OCI-LY3 (cell line): ENCODE measurements at regions not wholly inside any gene's neighbourhood (a gene's known extent, or its start where the extent isn't known, plus 50 kb on each side); places are given as distances from the start of the nearest gene placed in this dataset.

Source experiments
- H2AFZ ChIP-seq: fragments of 200-600, 300-600 bp; shearing (Covaris generic); 2 replicates; pipeline ENCODE4 v1.6.0; 2014; ENCODE audit warnings: antibody characterized with exemption, low read depth, low read length
- H3K27ac ChIP-seq: fragments of 200-600, 300-600 bp; sonication (generic); 2 replicates; pipeline ENCODE4 v1.5.1; 2014; ENCODE audit warnings: mild to moderate bottlenecking, low read length, moderate library complexity, mixed read lengths
- H3K27me3 ChIP-seq: fragments of 200-600, 300-600 bp; sonication (generic); 2 replicates; pipeline ENCODE4 v1.6.1; 2014; ENCODE audit warnings: low read depth, low read length, mixed read lengths
- H3K36me3 ChIP-seq: fragments of 200-600, 300-600 bp; sonication (generic); replicated peaks from 2 replicates; pipeline ENCODE3; 2014; ENCODE audit warnings: low read depth, low read length, mixed read lengths
- H3K4me1 ChIP-seq: fragments of 300-600, 200-600 bp; sonication (generic); 2 replicates; pipeline ENCODE4 v1.6.1; 2014; ENCODE audit warnings: low read length, mixed read lengths
- H3K4me2 ChIP-seq: fragments of 200-600, 300-600 bp; sonication (generic); 2 replicates; pipeline ENCODE4 v1.6.1; 2014; ENCODE audit warnings: low read length, mixed read lengths
- H3K4me3 ChIP-seq: fragments of 300-600, 200-600 bp; sonication (generic); 2 replicates; pipeline ENCODE4 v1.5.1; 2014; ENCODE audit warnings: antibody characterized with exemption, mild to moderate bottlenecking, low read length, moderate library complexity
- H3K79me2 ChIP-seq: fragments of 300-600, 200-600 bp; shearing (Covaris generic); 2 replicates; pipeline ENCODE4 v1.6.1; 2014; ENCODE audit warnings: mild to moderate bottlenecking, low read length, mixed read lengths
- H3K9ac ChIP-seq: fragments of 300-600, 200-600 bp; shearing (Covaris generic); 2 replicates; pipeline ENCODE4 v1.6.0; 2014; ENCODE audit warnings: mild to moderate bottlenecking, low read length, moderate library complexity
- H3K9me3 ChIP-seq: fragments of 200-600, 300-600 bp; shearing (Covaris generic); 2 replicates; pipeline ENCODE4 v1.6.1; 2014; ENCODE audit warnings: low read length, mixed read lengths; ENCODE audit not compliant: insufficient read depth
- H4K20me1 ChIP-seq: fragments of 200-600, 300-600 bp; sonication (generic); 2 replicates; pipeline ENCODE4 v1.6.1; 2016; ENCODE audit warnings: low read length, mixed read lengths; ENCODE audit not compliant: insufficient read depth
- EZH2phosphoT487 ChIP-seq: fragments of 200-600 bp; shearing (Covaris generic); IDR thresholded peaks from 2 replicates; pipeline ENCODE4 v1.6.1; 2018; ENCODE audit warnings: antibody characterized with exemption, mixed run types, low read depth
- TF ChIP-seq, protein P1 (sequence below): fragments of 200-600, 300-600 bp; sonication (generic); IDR thresholded peaks from 2 replicates; pipeline ENCODE4 v1.5.1; 2014; ENCODE audit warnings: antibody characterized with exemption, low read length, low read depth

DNA sequence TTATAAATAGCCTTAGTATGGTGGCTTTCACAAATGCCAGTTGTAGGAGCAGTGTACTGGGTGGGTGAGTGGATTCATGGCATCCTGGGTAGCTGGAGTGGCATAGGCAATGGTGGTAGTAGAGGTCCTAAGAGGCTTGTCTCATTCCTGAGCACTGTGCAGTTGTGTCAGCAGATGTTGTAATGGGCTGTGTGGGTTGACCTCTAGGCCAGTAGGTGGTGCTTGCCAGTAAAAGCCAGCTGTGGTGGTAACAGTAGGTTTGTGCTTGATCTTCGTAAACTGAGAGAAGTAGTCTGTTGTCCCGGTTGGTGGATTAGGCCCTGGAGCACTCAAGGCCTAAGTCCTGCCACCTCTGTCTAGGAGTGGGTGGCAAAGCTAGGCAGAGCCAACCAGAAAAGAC lies 149.7 kb upstream of the SUCLG2 start:
- H3K4me1 ChIP-seq, result no peaks in the 10 kb centered on the region
- no peak overlapping the region for H3K4me3 ChIP-seq
- no peak overlapping the region for H3K9ac ChIP-seq
- no peak for TF ChIP-seq EZH2phosphoT487
- TF ChIP-seq, protein P1, sequence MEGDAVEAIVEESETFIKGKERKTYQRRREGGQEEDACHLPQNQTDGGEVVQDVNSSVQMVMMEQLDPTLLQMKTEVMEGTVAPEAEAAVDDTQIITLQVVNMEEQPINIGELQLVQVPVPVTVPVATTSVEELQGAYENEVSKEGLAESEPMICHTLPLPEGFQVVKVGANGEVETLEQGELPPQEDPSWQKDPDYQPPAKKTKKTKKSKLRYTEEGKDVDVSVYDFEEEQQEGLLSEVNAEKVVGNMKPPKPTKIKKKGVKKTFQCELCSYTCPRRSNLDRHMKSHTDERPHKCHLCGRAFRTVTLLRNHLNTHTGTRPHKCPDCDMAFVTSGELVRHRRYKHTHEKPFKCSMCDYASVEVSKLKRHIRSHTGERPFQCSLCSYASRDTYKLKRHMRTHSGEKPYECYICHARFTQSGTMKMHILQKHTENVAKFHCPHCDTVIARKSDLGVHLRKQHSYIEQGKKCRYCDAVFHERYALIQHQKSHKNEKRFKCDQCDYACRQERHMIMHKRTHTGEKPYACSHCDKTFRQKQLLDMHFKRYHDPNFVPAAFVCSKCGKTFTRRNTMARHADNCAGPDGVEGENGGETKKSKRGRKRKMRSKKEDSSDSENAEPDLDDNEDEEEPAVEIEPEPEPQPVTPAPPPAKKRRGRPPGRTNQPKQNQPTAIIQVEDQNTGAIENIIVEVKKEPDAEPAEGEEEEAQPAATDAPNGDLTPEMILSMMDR, result no peak
- peaks cover 10% of the 10 kb centered on the region; the same call in 1 of the 2 replicates for H3K27me3 ChIP-seq
- H3K9me3 ChIP-seq, result peaks cover 10% of the 10 kb centered on the region; the same call in 1 of the 2 replicates
- H2AFZ ChIP-seq, result no peak overlapping the region
- no peaks in the 10 kb centered on the region for H3K79me2 ChIP-seq
- no peaks in the 10 kb centered on the region for H3K36me3 ChIP-seq
- no peak overlapping the region for H3K27ac ChIP-seq
- H4K20me1 ChIP-seq, result no peaks in the 10 kb centered on the region
- no peak overlapping the region for H3K4me2 ChIP-seq

DNA sequence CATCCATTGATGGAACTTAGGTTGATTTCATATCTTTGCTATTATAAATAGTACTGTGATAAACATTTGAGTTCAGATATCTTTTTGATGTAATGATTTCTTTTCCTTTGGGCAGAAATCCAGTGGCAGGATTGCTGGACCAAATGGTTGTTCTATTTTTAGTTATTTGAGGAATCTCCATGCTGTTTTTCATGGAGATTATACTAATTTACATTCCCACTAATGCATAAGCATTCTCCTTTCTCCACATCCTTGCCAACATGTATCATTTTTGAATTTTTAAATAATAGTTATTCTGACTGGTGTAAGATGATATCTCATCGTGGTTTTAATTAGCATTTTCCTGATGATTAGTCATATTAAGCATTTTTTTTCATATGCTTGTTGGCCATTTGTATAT lies 144.0 kb upstream of the SUCLG2 start:
- H4K20me1 ChIP-seq, result no peaks in the 10 kb centered on the region
- H3K9me3 ChIP-seq, result peaks cover 5% of the 10 kb centered on the region; the same call in 1 of the 2 replicates
- no peaks in the 10 kb centered on the region for H3K79me2 ChIP-seq
- no peak overlapping the region for H3K4me3 ChIP-seq
- no peak overlapping the region for H2AFZ ChIP-seq
- H3K4me1 ChIP-seq, result peaks cover 6% of the 10 kb centered on the region
- H3K27ac ChIP-seq, result no peak overlapping the region
- H3K4me2 ChIP-seq, result no peak overlapping the region
- H3K27me3 ChIP-seq, result no peaks in the 10 kb centered on the region
- no peak overlapping the region for H3K9ac ChIP-seq
- no peaks in the 10 kb centered on the region for H3K36me3 ChIP-seq
- TF ChIP-seq, protein P1, result no peak
- TF ChIP-seq EZH2phosphoT487, result no peak

DNA sequence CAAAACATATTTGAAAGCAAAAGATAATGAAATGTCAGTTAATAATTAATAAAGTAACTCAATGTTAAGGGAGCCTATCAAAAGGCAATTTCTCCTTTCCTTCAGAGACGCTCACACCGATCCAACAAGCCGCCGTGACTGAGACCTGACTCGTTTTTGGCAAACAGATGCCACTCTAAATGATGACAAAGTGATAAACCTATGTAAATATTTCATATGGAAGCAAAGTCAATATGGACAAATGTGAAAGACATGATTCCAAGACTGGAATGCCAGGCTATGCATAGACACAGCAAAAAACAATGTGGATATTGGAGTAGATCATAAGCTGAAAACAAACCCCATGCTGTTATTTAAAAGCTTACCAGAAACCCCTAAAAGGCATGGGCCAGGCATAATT lies 137.2 kb upstream of the SUCLG2 start:
- Histone ChIP-seq H3K4me1 (peaks cover 3% of the 10 kb centered on the region; the same call in 1 of the 2 replicates), H2AFZ (no peak overlapping the region), H4K20me1 (no peaks in the 10 kb centered on the region), H3K9ac (no peak overlapping the region), H3K79me2 (no peaks in the 10 kb centered on the region), H3K4me2 (no peak overlapping the region), H3K4me3 (no peak overlapping the region), H3K27ac (no peak overlapping the region), H3K27me3 (no peaks in the 10 kb centered on the region), H3K36me3 (no peaks in the 10 kb centered on the region), H3K9me3 (no peaks in the 10 kb centered on the region)
- TF ChIP-seq, protein P1, result no peak
- no peak for TF ChIP-seq EZH2phosphoT487

DNA sequence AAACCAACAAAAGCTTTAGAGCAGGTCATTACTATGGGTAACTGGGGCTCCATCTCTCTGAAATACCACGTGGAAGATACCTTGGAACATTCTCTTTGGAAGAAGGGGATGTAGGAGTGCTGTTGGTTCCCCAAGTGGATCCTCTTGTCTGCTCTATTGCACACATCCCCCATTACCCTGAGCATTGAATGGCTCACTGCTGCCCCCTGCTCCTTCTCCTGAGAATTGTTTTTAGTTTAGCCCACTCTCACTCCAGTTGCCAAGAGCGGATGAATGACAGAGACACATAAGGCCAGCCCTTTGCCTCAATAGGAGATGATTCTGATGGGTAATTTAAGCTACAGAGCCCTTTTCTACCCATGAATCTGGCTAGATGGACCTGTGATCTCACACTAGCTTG lies 135.6 kb upstream of the SUCLG2 start:
- Histone ChIP-seq H3K27ac (no peak overlapping the region), H2AFZ (no peak overlapping the region), H3K27me3 (no peaks in the 10 kb centered on the region), H3K9ac (no peak overlapping the region), H4K20me1 (no peaks in the 10 kb centered on the region), H3K4me2 (no peak overlapping the region), H3K36me3 (no peaks in the 10 kb centered on the region), H3K4me3 (no peak overlapping the region), H3K9me3 (no peaks in the 10 kb centered on the region), H3K4me1 (peaks cover 10% of the 10 kb centered on the region), H3K79me2 (no peaks in the 10 kb centered on the region)
- TF ChIP-seq EZH2phosphoT487, result no peak
- TF ChIP-seq, protein P1, result peak; percentile 93
